ENCODE measurements at regions not wholly inside any gene's neighbourhood (a gene's known extent, or its start where the extent isn't known, plus 50 kb on each side); places are given as distances from the start of the nearest gene placed in this dataset.

DNA sequence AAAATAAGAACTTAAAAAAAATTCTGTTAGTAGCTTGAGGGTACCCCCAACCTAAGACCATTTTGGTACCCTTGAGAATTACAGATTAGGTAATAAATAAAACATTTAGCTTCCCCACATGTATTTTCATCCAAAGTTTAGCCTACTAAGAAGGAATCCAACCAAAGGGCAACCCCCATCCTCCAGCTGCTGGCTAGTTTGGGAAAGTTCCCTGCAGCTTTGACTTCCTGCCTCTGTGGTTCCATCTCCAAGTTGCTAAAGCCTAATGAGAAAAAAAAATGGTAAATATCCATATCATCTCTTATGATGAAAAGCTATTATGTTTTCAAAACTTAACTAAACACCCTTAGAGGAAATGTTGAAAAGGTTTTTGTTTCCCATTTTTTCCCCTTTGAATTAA is 547.2 kb downstream of the ANKRD7 start:
- no peak for TF ChIP-seq CTCF (conservative IDR thresholded peaks at IDR 0.05; ENCODE audit: low read depth, low read length)
- no peak for DNase-seq (ENCODE audit: low read depth)
- no peak overlapping the region for H3K4me3 ChIP-seq (ENCODE audit: low read depth, low read length)

GRCh38 chr7:118777308-118777707 is 552.8 kb downstream of the ANKRD7 start:
- DNase-seq (ENCODE audit: low read depth): no peak
- TF ChIP-seq CTCF (conservative IDR thresholded peaks at IDR 0.05; ENCODE audit: low read depth, low read length): no peak
- H3K4me3 ChIP-seq (ENCODE audit: low read depth, low read length): no peak overlapping the region

DNA sequence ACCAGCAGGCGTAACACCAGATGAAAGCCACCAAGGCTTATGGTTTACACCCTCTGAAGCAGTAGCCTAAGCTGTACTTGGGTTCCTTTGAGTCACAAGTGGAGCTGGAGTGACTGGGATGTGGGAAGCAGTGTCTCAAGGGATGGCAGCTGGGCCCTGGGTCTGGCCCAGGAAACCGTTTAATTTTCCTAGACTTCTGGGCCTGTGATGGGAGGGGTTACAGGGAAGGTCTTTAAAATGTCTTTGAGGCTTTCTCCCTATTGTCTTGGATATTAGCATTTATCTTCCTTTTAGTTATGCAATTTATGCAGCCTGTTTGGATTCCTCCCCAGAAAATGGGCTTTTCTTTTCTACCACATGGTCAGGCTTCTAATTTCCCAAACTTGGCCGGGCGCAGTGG is 568.2 kb downstream of the ANKRD7 start:
- no peak for TF ChIP-seq CTCF (conservative IDR thresholded peaks at IDR 0.05; ENCODE audit: low read depth, low read length)
- DNase-seq (ENCODE audit: low read depth): no peak
- H3K4me3 ChIP-seq (ENCODE audit: low read depth, low read length): no peak overlapping the region

- no peak for TF ChIP-seq CTCF (conservative IDR thresholded peaks at IDR 0.05; ENCODE audit: low read depth, low read length)
- no peak for DNase-seq (ENCODE audit: low read depth)
- H3K4me3 ChIP-seq (ENCODE audit: low read depth, low read length): no peak overlapping the region
Measured at GRCh38 chr7:118793582-118793981, 569.1 kb downstream of the ANKRD7 start.

DNA sequence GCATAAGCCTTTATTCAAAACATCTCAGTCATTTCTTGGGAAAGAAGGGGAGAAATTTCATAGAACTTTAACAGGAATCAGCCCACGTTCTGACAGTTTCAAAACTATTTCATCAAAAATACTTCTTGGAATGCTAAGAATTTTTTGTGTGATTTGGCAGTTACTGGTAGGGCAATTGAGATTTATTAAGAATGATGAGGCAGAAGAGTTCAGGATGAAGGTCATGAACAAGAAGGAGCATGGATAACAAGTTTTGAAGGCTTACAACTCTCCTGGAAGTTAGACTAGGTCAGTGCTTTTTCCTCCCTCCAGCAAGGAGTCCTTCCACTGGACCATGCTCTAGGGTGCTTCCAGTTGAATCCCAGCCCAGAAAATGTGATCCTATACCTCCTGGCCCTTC is 569.9 kb downstream of the ANKRD7 start:
- DNase-seq (ENCODE audit: low read depth): peak; percentile 1
- H3K4me3 ChIP-seq (ENCODE audit: low read depth, low read length): no peak overlapping the region
- TF ChIP-seq CTCF (conservative IDR thresholded peaks at IDR 0.05; ENCODE audit: low read depth, low read length): no peak

DNA sequence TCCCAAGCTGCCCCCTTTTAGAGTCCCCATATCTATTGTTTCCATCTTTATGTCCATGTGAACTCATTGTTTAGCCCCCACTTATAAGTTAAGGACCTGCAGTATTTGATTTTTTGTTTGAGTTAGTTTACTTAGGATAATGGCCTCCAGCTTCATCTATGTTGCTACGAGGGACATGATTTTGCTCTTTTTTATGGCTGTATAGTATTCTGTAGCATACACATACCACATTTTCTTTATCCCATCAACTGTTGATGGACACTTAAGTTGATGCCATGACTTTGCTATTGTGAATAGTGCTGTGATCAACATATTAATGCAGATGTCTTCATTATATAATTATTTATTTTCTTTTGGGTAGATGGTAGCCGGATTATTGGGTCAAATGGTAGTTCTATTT is 576.9 kb downstream of the ANKRD7 start:
- no peak overlapping the region for H3K4me3 ChIP-seq (ENCODE audit: low read depth, low read length)
- DNase-seq (ENCODE audit: low read depth): no peak
- TF ChIP-seq CTCF (conservative IDR thresholded peaks at IDR 0.05; ENCODE audit: low read depth, low read length): no peak

GRCh38 chr7:118802726-118803125 is 578.2 kb downstream of the ANKRD7 start:
- TF ChIP-seq CTCF (conservative IDR thresholded peaks at IDR 0.05; ENCODE audit: low read depth, low read length): no peak
- no peak for DNase-seq (ENCODE audit: low read depth)
- no peak overlapping the region for H3K4me3 ChIP-seq (ENCODE audit: low read depth, low read length)

Measured in choroid plexus epithelial cell (primary cell).